GM18498 (cell line): ENCODE measurements at regions not wholly inside any gene's neighbourhood (a gene's known extent, or its start where the extent isn't known, plus 50 kb on each side); places are given as distances from the start of the nearest gene placed in this dataset.
"Not testable (repeated sequence)": the region's sequence is repeated elsewhere in the genome, so short reads cannot be mapped to it uniquely, and the experiment has no call there.

Experiments used
- ATAC-seq: cut with Tn5 transposase; IDR thresholded peaks from one replicate; pipeline ENCODE4 v1.9.1; 2021; ENCODE audit warnings: mild to moderate bottlenecking, moderate library complexity; ENCODE audit not compliant: unreplicated experiment

GRCh38 chr15:70578196-70578595 is 185.2 kb downstream of the UACA start:
- no peak for ATAC-seq

GRCh38 chr15:70576696-70577095 is 186.7 kb downstream of the UACA start:
- ATAC-seq = no peak

- no peak for ATAC-seq
Measured at GRCh38 chr15:70576276-70576675, 187.1 kb downstream of the UACA start.

GRCh38 chr15:70575231-70576226 is 187.8 kb downstream of the UACA start:
- no peak for ATAC-seq

- not testable (repeated sequence) for ATAC-seq
Measured at GRCh38 chr15:70574325-70574724, 189.0 kb downstream of the UACA start.

DNA sequence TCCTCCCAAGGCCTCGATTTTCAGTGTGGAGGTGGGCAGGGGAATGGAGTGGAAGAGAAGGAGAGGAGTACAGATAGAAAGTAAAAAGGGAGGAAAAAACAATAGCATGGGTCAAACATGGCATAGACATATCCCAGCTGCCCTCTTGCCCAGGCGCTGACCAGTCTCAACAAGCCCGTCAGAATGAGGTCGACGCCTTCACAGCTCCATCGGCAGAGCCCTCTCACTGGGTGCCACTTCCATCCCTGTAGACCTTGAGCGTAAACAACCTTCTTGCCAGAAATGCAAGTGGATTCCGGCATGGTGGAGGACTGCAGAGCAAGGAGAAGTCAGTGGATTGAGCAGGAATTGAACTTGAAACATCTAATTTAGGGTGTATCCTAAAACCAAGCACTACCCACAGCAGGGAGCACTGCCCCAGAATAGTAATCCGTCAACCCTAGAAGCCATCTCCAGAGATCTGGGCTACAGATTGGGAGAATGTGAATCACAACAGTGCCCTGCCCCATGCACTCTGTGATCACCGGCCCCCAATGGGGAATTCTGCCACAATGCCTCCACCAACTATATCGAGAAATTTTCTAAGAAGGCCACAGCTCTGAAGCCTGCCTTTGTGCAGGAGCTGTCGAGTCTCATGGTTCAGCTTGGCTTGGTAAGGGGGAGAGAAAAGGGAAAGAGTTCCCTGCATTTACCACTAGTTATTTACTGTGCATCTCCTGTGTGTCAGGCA is 190.1 kb downstream of the UACA start:
- no peak for ATAC-seq

DNA sequence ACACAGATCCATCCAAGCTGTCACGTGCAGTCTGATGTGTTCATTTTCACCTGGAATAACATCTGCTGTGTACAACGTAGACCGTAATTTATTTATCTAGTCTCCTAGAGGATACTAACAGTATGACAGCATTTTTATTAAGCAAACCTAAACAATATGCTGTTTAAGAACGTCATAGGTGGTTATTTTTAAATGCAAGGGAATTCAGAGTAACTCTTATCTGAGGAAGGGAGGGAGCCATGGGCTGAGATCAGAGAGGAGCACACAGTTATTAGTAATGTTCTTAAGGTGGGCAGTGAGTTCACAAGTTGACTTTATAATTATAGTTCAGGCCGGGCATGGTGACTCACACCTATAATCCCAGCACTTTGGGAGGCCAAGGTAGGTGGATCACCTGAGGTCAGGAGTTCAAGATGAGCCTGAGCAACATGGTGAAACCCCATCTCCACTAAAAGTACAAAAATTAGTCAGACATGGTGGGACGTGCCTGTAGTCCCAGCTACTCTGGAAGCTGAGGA is 193.6 kb downstream of the UACA start:
- ATAC-seq = no peak

DNA sequence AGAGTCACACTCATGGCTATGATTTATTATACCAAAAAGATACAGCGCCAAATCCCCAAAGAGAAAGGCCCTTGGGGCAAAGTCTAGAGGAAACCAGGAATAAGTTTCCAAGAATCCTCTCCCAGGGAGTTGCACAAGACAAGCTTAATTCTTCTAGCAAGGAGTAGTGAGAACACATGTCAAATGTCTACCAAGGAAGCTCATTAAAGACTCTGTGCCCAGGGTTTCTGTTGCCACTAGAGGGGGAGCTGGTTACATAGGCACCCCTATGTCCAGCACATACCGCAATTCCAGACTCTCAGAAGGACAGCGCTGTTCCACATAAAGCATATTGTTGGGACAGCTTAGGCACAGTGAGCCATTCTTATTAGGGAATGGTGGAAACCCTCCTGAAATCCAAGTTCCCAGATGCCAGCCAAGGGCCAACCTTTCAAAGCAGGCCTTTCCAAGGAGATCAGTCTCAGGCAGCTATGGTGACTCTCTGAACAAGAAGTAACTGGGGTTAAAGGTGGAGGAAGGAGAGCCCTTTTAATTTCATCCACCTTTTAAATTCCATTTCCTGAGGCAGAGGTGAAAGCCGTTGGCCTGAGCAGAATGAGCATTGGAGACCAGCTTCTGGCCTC is 194.2 kb downstream of the UACA start:
- ATAC-seq = no peak

DNA sequence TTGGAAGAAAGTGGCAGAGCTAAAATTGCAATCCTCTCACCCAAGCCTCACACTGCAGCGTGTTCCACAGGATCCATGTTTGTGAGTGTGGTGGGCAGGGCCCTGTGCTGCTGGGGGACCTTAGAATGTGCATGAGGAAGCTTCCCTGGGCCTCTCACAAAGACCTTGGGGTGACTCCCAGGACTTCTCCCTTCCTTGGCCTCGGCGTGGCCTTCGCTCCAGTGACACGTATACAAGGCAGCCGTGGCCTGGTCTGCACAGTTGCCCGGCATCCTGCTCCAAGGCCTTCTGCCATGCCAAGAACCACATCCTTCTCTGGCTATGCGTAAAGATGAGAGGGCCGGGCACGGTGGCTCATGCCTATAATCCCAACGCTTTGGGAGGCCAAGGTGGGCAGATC is 196.4 kb downstream of the UACA start:
- no peak for ATAC-seq

DNA sequence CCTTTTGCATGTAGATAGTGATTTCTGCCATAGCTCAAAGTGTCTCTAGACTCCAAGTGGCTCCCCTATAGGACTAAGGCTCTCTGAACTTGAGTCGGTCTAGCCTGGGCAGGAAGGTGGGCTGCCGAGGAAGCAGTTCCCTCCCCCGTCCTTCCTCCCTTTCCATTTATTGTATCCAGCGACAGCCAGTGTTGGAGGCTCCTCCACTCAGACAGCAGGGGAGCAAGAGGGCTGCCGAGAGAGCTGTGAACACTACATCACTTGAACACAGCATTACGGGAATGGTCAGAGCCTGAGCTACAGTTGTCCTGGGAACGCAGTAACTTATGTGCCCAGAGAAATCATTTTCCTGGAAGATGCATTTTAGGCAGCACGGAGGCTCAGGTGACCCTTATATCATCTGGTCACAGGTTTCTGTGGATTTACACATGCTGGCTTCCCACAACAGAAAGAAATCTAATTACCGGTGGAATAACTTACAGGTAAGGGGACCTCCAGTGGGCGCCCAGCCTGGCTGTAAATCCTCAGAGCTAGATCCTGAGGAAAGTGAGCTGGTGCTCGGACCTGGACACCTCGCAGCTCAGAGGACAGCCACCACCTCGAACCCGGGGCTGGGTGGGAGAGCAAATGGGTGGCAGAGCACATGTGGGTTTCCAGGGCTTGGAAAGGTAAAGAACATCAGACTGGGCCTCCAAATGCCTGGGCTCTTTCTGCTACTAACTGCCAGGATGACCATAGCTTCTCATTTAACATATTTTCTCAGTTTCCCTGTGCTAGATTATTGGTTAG is 197.1 kb downstream of the UACA start:
- ATAC-seq = no peak

DNA sequence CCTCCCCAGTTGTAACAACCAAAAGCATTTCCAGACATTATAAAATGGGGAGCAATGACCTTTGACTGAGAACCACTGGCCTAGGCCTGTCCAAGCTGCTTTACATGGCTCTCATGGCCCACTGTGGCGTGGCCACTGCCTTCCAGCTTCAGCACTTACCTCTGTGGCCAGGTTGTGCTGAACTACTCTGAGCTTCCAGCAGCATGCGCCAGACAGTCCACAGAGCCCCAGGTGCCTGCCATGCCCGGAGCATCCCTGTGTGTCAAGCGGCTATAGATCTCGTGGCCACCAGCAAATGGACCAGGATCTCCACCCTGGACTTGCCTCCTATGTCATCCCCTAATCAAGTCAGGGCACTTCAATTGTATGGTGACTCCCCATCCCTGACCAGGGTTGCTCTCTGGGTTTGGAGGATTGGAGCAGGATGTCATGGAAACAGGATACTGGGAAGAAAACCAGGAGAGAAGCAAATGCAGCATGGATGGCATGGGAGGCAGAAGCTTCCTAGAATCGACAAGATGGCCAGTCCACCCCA is 199.7 kb downstream of the UACA start:
- ATAC-seq = no peak

DNA sequence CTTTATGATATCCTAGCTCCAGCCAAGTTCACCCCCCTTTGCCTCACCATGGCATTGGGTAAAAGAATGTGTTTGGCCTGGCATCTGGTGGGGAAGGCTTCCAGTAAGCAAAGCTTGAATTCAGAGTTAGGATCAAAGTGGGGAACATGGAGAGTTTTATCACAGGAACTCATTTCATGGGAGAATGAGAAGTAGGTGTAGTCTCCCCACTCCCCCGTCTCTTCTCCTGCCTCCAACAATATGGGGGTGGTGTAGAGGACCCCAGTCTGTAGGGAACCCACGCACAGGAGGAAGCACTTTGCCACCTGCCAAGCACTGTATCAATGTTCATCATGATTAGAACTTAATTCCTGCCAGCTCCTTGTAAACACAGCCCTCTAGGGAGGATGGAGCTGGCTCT is 200.5 kb downstream of the UACA start:
- no peak for ATAC-seq

DNA sequence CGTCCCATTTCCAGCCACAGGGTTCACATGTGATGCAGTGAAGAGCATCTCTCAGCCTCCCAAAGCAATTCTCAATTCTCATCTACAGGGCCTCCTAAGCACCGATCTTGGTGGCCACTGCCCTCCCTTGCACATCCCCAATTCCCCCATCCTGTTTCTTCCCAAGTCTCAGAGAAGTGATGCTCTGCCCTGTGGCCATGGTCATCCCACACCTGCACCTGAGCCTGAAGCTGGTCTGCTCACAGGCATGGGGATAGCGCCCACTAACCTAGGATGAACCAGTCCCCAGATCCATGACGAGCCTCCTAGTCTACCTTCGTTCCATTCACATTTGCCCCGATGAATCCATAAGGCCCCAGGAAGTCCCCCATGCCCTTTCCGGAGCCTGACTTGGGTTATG is 201.5 kb downstream of the UACA start:
- ATAC-seq = no peak

DNA sequence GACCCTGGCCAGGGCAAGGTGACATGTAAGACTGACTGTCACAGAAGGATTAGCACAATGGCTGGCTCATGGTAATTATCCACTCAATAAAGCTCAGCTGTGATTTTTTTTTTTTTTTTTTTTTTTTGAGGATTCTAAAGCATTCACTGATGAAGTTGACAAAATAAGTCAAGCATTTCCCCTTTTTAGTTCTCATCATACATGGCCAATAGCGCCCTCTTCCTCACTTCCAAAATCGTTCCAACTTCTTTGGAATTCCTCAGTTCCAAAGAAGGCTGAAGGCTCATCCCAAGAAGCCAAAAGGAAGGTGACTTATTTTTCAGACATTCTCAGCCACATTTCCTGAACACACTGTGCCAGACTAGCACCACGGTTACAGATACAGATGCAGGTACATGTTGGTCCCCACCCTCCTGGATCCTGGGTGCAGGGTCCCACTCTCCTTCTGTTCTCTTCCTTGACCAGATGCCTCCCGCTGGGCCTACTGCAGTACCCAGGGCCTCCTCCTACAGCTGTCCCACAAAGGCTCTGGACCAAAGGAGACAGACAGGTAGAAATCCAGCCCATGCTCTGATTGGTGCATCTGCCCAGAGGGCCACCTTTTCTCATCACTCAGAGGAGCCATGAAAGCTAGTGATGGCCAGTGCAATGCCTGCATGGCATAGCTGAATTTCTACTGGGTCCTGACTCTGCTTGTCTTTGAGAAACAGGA is 202.6 kb downstream of the UACA start:
- ATAC-seq = no peak

- no peak for ATAC-seq
Measured at GRCh38 chr15:70559265-70560239, 203.8 kb downstream of the UACA start.

DNA sequence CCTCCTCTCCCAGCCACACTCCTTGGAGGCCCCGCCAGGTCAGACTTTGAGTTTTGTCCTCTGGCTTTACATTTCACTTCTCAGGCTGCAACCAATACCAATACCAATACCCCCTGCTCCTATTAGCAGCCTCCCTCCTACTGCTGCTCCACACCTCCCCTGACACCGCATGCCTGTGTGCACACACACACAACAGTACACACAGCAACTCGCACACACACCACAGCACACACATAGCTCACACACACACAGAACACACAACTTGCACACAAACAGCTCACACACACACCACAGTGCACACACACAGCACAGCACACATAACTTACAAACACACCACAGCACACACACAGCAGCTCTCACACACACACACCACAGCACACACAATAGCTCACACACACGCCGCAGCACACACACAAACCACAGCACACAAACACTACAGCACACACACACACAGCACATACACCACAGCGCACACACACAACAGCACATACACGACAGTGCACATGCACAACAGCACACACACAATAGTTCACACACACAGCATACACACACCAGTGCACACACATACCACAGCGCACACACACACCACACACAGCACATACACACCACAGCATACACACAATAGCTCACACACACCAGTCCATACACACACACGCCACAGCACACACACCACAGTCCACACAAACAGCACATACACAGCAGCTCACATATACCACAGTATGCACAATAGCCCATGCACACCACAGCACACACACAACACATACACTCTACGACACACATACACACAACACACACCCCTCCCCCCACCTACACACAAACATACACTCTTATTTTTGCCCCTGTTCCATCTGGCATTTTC is 204.7 kb downstream of the UACA start:
- ATAC-seq = no peak

- no peak for ATAC-seq
Measured at GRCh38 chr15:70557521-70558258, 205.7 kb downstream of the UACA start.
